Kidney (tissue), 13 donors: ENCODE measurements at regions not wholly inside any gene's neighbourhood (a gene's known extent, or its start where the extent isn't known, plus 50 kb on each side); places are given as distances from the start of the nearest gene placed in this dataset.

Experiments used
- DNase-seq, 5 donors: peaks; one replicate each; pipeline ENCODE4 v3.0.0-alpha.2; 2013 to 2020
- FAIRE-seq: peaks from 2 replicates; lab custom pipeline; 2012; peaks lifted over from hg19 to GRCh38; lab: Jason Lieb, UNC
- H3K27ac ChIP-seq, 2 donors: one replicate each; pipeline ENCODE4 v1.7.0; 2013; ENCODE audit warnings: low read depth in 2 of 2, low read length in 2 of 2, inconsistent platforms in 1 of 2
- H3K27me3 ChIP-seq: one replicate; pipeline ENCODE4 v1.7.1; 2013; ENCODE audit warnings: low read length, inconsistent platforms; ENCODE audit not compliant: control insufficient read depth, insufficient read depth
- H3K36me3 ChIP-seq, 3 donors: one replicate each; pipeline versions ENCODE4 v1.7.0 to v1.7.1; 2013; ENCODE audit warnings: low read length in 3 of 3, control low read depth in 1 of 3, inconsistent platforms in 1 of 3; ENCODE audit not compliant: insufficient read depth in 3 of 3, control insufficient read depth in 2 of 3
- H3K4me1 ChIP-seq, 3 donors: one replicate each; pipeline versions ENCODE4 v1.7.0 to v1.7.1; 2013; ENCODE audit warnings: low read length in 3 of 3, inconsistent platforms in 1 of 3, low read depth in 1 of 3; ENCODE audit not compliant: control insufficient read depth in 2 of 3, insufficient read depth in 2 of 3
- H3K4me3 ChIP-seq, 3 donors: one replicate each; pipeline versions ENCODE4 v1.7.0 to v1.8.1; 2013; ENCODE audit warnings: low read length in 3 of 3, control low read depth in 1 of 3, inconsistent platforms in 1 of 3
- H3K9ac ChIP-seq, 3 donors: one replicate each; pipeline versions ENCODE4 v1.7.0 to v1.7.1; 2013; ENCODE audit warnings: low read length in 3 of 3, control low read depth in 1 of 3, inconsistent platforms in 1 of 3
- H3K9me3 ChIP-seq, 3 donors: one replicate each; pipeline versions ENCODE4 v1.7.0 to v1.7.1; 2013; ENCODE audit warnings: low read length in 3 of 3, control low read depth in 1 of 3, inconsistent platforms in 1 of 3; ENCODE audit not compliant: control insufficient read depth in 2 of 3, insufficient read depth in 1 of 3
- CTCF ChIP-seq: IDR thresholded peaks from 3 replicates; pipeline ENCODE4 v1.5.1; 2012; ENCODE audit warnings: mild to moderate bottlenecking, moderate library complexity, borderline replicate concordance; ENCODE audit not compliant: insufficient read depth; ENCODE audit errors: extremely low read depth
- intact Hi-C: fragments of 100-400 bp; cut with DNase I; formaldehyde crosslinking; loops from one replicate; pipeline ENCODE4 v1.11.1; 2022
- donor health status: control.
- donor health status: control.
- donor health status: control.
- donor health status: control.
- donor health status: control.
- donor health status: DM: yes; HTN: yes; CAD: no.
- donor health status: Normal renal cell carcinoma (clear cell type).

DNA sequence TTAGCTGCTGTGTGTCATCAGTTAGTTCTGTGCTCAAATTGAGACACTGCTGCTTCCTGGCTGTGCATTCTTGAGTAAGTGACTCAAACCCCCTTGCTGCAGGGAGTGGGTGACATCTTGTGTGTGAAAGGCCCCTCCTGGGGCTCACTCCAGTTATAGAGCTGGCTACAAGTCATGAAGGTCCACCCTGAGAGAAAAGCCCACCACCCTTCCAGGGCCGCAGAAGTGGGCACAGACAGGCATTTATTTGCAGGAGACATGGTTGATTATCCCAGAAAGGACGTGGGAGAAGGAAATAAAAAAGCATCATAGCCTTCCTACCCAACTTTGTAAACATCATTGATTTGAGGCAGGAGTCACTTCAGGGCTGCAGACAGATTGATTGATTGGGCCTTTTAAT, 550.6 kb downstream of the MATN1 start:
- FAIRE-seq (no peak), DNase-seq (no peak)
- intact Hi-C loops: no loop called here
- H3K9me3 ChIP-seq: no peaks in the 10 kb centered on the region
- H3K4me3 ChIP-seq: no peak overlapping the region
- no peaks in the 10 kb centered on the region for H3K36me3 ChIP-seq
- H3K27ac ChIP-seq: no peak overlapping the region
- no peaks in the 10 kb centered on the region for H3K27me3 ChIP-seq
- TF ChIP-seq CTCF: no peak
- no peaks in the 10 kb centered on the region for H3K4me1 ChIP-seq
- H3K9ac ChIP-seq: no peak overlapping the region

DNA sequence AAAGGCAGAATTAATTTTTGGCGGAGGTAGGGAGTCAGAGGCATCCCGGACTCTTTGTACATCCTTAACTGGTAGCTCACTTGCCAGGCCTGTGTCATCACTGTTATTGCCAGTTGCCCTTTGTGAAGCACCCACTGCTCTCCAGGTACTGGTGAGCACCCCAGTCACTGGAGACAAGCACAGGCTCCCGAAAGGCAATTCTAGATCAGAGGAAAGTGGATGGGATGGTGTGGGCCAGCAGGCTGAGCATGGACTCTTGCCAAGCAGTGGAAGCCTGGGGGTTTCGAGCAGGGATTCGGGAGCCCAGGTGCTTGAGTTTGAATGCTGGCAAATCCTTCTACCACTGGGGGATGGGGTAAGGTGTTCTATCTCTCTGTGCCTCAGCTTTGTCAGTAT, 551.1 kb downstream of the MATN1 start:
- Histone ChIP-seq H3K36me3 (no peaks in the 10 kb centered on the region), H3K4me3 (no peak overlapping the region), H3K4me1 (no peaks in the 10 kb centered on the region), H3K27me3 (no peaks in the 10 kb centered on the region), H3K27ac (no peak overlapping the region), H3K9ac (no peak overlapping the region), H3K9me3 (no peaks in the 10 kb centered on the region)
- no peak for FAIRE-seq
- intact Hi-C loops: no loop called here
- no peak for TF ChIP-seq CTCF
- no peak for DNase-seq

- no peaks in the 10 kb centered on the region for H3K27me3 ChIP-seq
- H3K9me3 ChIP-seq: no peaks in the 10 kb centered on the region
- DNase-seq (no peak), FAIRE-seq (no peak)
- H3K4me3 ChIP-seq: no peak overlapping the region
- no peak overlapping the region for H3K27ac ChIP-seq
- H3K9ac ChIP-seq: no peak overlapping the region
- TF ChIP-seq CTCF: no peak
- no peaks in the 10 kb centered on the region for H3K4me1 ChIP-seq
- intact Hi-C loops: no loop called here
- H3K36me3 ChIP-seq: no peaks in the 10 kb centered on the region
Observed at GRCh38 chr1:30171537-30172298, 551.7 kb downstream of the MATN1 start.

- Histone ChIP-seq H3K9me3 (no peaks in the 10 kb centered on the region), H3K27me3 (no peaks in the 10 kb centered on the region), H3K4me3 (no peak overlapping the region), H3K27ac (no peak overlapping the region), H3K4me1 (no peaks in the 10 kb centered on the region), H3K9ac (no peak overlapping the region), H3K36me3 (no peaks in the 10 kb centered on the region)
- no peak for DNase-seq
- intact Hi-C loops: no loop called here
- FAIRE-seq: no peak
- TF ChIP-seq CTCF: no peak
Observed at GRCh38 chr1:30169269-30169668, 554.1 kb downstream of the MATN1 start.
